ENCODE measurements at regions not wholly inside any gene's neighbourhood (a gene's known extent, or its start where the extent isn't known, plus 50 kb on each side); places are given as distances from the start of the nearest gene placed in this dataset.
"Not testable (repeated sequence)": the region's sequence is repeated elsewhere in the genome, so short reads cannot be mapped to it uniquely, and the experiment has no call there.

DNA sequence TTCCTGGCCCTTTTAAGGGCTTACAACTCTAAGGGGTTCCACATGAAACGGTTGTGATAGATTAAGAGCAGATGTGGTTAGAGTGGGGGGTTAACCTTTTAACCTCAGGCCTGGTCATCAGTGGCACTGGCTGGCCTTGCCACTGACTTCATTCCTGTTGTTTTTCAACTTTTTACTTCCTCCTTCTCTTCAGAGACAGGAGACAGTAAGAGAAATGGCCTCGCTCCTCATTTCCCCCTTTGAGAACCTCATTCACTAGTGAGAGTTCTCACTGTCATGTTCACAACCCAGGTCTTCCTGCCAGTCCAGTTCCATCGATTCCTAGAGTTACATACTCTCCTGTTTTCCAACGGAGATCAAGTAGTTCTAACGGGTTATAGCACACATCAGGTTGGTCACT is 101.6 kb upstream of the SLC1A4 start:
- DNase-seq = no peak

DNA sequence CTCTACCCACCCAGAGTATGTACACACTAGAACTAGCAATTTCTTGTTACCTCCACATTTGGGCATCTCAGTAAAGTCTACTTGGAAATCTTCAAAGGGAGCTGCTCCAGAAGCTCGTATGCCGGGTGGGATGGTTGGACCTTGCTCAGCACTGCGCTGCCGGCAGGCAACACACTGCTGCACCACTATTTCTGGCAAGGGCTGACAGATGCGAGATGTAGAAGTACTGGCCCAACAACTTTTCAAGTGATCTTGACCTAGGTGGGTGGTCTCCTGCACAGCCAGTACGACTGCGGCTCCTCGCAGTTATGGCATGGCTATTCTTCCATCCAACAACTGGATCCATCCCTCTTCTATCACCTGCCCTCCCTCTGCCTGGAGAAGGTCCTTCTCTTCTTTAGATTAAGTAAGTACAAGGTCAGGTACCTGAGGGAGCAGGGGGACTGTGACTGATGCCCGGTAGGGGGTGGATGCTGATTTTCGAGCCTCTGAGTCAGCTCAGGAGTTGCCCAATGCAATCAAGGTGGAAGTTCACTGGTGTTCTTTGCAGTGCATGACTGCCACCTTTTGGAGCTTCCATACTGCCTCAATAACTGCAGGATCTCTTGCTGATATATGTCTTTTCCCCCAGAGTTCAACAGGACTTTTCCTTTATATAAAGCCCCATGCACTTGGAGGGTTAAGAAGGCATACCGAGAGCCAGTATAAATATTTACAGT is 100.4 kb upstream of the SLC1A4 start:
- no peak for DNase-seq

DNA sequence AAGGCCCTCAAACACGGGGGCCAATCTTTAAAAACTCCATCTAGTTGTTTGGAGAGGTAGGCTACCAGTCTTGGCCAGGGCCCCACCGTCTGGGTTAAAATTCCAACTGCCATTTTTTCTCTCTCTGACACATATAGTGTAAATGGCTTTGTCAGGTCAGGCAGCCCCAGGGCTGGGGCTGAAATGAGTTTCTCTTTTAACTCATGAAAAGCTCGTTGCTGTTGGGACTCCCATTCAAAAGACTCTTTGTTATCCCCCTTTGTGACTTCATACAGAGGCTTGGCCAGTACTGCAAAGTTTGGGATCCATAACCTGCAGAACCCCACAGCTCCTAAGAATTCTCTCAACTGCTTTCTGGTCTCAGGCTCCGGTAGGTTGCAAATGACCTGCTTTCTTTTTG is 99.4 kb upstream of the SLC1A4 start:
- DNase-seq = no peak

DNA sequence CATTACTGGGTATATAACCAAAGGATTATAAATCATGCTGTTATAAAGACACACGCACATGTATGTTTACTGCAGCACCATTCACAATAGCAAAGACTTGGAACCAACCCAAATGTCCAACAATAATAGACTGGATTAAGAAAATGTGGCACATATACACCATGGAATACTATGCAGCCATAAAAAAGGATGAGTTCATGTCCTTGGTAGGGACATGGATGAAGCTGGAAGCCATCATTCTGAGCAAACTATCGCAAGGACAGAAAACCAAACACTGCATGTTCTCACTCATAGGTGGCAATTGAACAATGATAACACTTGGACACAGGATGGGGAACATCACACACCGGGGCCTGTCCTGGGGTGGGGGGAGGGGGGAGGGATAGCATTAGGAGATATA is 92.6 kb upstream of the SLC1A4 start:
- DNase-seq = not testable (repeated sequence)

DNA sequence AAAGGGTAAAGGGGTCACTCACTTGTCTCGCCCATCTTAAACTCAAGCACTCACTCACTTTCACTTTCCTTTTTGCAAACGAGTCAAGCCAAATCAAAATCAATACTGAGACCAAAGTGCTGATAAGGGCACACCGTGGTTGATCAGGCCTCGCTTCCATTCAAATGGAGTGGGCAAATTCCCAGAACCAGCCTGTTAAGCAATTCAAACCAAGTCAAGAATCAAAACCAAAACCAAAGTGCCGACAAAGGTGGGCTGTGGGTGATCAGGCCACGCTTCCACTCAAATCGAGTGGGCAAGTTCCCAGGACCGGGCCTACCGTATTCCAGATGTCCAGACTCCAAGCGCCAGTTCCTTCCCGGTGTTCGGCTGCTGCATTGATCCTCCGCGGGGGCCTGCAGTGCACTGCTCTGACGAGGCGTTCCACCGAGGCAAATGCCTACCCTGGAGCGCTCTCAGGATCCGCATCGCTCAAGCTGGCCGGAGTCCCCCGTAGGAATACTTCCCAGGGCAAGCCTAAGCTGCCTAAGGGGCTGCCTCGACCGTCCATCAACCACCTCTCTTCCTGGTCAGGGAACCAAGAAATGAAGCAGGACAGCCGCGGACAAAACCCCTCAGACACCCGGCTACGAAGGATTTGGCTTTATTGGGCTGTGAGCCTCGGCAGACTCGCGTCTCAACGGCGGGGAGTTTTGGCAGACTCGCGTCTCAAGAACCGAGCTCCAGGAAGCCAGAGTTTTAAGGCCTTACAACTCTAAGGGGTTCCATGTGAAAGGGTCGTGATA is 89.9 kb upstream of the SLC1A4 start:
- no peak for DNase-seq

DNA sequence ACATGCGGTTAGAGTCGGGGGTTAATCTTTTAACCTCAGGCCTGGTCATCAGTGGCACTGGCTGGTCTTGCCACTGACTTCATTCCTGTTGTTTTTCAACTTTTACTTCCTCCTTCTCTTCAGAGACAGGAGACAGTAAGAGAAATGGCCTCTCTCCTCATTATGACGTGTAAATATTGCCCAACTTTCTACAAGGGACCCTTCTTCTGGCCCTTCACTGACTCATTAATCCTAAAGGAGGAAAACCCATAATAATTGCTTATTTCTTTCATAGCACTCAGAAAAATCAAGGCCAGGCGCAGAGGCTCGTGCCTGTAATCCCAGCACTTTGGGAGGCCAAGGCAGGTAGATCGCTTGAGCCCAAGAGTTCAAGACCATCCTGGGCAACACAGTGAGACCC is 89.3 kb upstream of the SLC1A4 start:
- DNase-seq = not testable (repeated sequence)

DNA sequence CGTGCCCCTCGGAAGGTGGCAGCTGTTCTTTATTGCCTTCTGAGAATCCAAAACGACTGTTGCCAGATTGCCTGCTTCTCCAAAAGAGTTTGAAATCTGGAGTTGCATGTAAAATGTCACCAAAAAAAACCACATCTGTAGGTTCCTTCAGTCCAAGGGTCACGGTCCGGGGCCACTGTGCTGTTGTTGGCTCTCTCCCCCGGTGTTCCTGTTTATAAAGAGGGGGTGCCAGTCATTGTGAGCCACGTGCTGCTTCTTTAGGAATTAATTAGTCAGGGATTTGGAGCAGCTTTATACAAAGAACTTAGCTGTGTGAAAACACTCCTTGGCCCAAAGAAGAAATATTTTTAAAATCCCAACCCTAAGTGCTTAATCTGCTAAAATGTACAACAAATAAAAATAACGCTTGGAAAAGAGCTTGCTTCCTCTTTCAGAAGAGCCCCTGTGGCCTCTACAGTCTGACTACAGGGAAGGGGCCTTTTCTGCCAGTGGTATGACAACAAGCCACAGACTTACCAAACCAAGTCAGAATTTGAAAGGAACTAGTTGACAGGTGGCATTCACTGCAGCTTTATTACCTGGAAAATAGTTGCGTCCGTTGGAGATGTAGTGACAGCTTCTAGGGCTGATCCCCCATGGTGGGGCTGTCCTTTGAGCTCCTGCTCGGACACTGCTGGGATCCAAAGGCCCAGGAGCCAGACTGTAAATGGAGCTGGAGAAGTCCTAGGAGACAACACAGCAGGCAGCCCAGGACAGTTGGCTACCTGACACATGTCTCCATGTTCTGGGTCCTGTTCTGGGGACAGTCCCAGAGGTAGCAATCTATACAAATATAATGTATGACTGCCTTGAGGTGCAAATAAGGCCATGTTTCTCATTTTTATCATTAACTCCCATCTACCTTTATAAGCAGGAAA is 84.5 kb upstream of the SLC1A4 start:
- DNase-seq = no peak

DNA sequence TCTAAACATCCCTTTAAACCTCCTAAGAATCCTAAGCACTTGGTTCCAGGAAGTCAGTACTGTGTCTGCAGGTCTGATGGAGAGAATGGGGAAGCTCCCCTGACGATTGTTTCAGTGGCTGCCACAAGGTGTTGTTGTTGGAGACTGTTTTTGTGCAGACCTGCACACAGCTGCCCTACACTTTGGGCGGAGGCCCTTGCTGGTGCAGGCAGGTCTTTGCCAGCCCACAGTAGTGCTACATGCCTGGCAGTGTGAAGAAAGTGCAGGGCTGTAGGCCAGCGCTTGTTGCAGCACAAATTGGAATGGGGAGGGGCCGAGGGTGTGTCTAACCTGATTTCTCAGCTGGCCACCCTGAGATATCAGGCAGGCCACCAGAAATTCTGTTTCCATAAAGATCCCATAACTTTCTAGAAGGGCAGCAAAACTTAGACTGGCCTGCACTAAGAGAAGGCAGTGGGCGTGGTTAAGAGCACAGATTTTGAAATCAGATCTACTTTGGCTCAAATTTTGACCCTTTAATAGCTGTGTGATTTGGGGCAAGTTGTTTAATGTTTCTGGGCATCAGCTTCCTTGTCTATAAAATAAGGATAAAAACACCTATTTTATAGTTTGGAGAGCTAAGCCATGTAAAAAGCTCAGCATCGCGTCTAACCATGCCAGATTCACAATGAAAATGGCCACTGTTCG is 83.7 kb upstream of the SLC1A4 start:
- no peak for DNase-seq

DNA sequence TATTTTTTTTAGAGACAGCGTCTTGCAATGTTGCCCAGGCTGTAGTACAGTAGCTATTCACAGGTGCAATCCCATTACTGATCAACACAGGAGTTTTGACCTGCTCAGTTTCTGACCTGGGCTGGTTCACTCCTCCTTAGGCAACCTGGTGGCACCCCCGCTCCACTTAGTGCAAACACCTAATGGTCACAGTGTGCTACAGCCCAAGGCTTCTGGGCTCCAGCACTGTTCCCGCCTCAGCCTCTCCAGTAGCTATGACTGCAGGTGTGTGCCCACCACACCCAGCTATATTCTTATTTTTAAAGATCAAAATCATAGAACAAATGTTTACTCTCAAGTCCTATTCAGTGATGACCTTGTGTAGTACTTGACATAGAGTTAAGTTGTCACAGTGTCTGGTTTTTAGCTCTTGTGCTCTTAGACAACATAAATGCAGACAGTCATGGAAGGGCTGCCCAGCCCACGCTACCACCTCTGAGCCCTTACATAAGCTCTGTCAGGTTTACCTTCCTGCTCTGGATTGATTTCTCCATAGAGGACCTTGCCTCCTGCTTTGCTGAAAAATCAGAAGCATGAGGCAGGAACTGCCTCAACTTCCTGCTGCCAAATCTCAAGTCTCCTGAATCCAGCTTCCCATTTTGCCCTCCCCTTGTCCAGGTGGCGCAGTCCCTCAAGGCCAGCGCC is 82.2 kb upstream of the SLC1A4 start:
- DNase-seq = no peak

DNA sequence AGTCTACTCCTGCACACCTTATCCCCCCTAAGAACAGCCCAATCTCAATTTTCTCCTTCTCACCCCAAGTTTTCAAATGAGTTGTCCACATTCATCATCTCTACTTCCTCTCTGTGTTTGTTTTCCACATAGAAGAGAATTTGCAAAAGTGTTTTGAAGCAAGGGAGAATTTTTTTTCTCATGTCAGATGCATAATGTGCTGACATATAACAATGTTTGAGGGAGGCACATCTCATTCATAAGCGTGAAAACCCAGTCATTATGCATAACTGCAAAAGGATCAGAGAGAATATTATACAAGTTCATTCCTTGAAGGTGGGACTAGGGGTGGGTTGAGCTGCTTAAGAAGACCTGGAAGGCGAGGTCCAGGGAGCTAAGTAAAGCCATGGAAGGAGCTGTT is 80.8 kb upstream of the SLC1A4 start:
- no peak for DNase-seq

DNA sequence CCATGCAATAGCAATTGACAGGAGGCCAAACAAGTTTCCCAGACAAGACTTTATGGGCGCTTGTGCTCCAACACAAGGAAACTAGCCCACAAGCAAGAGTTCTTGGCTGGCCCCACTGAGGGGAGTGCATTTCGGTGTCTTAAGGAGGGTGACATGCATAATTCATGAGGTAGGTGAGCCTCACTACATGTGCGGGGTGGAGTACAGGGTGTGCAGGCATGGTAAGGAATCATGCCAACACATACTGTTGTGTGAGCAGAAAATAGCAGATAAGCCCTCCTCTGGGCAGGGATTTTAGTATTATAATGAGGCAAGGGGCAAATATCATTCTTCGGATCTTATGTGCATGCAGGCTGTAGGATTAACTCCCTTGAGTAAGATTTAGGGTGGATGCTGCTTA is 78.7 kb upstream of the SLC1A4 start:
- DNase-seq = no peak

DNA sequence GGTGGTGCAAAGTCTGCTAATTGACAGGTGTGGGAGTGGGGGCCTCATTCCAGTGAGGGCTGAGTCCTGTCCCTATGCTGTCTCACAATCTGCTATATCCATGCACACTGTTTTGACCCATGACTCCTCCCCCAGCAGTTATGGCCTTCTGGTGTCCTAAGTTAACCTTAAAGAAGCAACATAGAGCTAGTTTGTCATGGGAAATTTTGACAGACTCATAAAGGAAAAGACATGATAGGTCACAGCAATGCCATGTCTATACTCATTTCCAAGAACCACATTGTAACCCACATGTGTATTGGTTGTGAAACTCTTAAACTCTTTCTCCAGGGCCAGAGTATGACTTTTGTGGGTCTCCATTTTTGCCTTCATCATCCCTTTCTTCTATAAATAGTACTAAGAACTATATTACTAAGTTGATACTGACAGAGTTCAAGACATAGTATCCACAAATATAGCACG is 78.2 kb upstream of the SLC1A4 start:
- no peak for DNase-seq

DNA sequence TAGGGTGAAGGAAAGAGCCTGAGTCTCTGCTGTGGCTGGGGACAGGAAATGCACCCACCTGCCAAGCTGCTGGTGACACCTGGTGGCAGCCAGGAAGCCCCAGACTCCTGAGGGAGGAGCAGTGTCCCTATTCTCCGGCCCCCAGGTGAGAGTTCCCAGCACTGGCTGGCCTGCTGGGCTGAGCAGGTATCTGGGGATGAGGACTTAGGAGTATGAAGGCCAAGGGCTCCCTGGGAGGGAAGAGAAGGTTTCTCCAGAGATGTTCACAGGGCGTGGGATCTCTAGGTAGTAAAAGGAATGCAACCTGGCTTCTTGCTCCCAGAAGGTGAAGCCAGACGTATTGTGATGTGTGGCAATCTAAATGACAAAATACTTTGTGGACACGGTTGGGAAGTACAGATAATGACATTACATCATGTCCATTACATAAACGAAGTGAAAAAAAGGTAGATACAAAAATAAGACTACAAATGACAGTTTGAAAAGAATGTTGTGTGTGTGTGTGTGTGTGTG is 75.8 kb upstream of the SLC1A4 start:
- DNase-seq = peak in 1 of 2 experiments; percentile 42

DNA sequence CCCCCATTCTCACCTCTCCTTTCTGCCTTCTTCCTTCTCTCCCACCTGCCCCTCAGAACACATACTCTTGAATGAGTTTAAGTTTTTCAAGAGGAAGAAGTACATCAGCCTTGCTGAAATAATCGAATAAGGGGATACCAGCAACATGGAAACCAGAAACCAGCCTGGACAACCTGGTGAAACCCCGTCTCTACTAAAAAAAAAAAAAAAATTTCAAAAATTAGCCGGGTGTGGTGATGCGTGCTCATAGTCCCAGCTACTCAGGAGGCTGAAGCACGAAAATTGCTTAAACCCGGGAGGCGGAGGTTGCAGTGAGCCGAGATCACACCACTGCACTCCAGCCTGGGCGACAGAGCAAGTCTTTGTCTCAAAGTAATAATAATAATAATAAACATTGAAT is 75.0 kb upstream of the SLC1A4 start:
- DNase-seq = no peak

DNA sequence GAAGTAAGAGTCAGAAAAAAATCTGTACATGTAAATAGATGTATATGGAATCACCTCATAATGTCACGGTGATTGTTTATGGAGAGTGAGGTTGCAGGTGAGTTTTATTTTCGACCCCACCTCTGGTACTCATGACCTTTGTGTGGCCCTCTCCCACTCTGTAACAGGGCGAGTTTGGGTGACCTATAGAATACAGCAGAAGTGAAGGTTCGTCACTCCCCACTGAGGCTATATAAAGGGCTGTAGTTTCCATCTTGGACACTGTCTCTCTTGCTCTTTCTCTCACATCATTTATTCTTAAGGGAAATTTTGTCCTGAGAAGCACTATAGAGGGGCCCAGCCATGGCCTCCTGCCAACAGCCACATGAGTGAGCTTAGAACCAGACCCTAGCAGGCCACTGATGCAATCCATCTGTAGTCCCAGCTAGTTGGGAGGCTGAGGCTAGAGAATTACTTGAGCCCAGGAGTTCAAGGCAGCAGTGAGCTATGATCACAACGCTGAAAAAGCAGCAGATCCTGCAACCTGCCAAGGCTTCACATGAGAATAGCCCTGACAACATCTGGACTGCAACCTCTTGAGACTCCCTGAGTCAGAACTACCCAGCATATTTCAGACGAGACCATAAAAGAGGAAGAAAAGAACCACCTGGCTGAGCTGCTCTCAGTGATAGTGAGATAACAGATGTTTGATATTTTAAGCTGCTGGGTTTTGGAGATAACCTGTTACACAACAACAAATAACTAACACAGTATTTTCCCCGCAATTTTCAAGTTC is 74.3 kb upstream of the SLC1A4 start:
- DNase-seq = no peak

DNA sequence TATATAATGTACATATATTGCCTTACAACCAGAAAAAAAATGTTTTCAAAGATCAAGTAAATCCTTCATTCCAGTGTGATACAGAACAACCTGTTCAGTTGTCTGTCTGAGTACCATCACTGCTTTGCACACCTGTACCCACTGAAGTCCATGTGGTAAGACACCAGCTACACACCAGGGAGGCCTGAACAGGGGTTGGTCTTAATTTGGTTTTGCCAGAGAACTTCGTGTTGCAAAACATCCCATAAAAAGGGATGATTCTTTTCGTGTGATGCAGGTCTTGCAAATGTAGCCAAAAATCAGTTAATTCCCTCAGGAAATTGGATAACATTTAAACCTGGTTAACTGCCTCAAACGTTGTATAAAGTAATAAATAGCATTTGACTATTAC is 73.7 kb upstream of the SLC1A4 start:
- DNase-seq = no peak

DNA sequence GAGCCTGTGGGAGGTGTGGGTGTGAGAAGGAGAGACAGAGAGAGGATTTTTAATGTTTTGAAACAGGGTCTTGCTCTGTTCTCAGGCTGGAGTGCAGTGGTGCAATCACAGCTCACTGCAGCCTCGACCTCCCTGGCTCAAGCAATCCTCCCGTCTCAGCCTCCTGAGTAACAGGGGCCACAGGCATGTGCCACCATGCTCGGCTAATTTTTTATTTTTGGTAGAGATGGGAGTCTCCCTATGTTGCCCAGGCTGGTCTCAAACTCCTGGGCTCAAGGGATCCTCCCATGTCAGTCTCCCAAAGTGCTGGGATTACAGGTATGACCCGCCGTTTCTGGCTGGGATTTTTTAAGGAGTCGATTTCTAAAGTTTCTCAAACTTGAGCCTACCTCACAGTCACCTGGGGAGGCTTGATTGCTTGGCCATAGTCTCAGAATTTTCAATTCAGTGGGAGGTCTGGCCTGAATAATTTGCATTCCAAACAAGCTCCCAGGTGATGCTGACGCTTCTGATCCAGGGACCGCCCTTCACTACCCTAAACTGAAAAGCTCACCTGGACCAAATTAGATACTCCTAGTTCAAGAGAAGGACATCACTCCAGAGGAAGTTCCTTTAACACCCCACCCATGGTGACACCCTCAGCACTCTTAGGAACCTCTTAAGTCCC is 70.8 kb upstream of the SLC1A4 start:
- DNase-seq = no peak

DNA sequence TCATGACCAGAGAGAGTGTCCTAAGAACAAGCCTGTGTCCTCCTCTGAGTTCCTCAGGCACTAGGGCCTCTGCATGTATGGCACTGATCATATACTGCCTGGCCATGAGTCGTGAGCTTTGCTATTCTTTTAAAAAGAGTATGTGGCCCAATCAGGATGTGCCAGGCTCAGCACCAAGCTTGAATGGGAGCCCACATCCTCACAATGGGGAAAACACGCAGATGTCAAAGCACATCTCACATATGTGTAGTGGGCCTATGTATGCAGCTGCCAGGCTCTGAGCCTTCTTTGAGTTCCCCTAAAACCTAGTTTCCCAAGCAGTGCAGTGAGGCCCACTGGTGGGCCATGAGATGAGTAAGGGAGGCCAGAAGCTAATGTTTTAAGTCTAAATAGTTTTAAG is 69.9 kb upstream of the SLC1A4 start:
- DNase-seq = no peak

DNA sequence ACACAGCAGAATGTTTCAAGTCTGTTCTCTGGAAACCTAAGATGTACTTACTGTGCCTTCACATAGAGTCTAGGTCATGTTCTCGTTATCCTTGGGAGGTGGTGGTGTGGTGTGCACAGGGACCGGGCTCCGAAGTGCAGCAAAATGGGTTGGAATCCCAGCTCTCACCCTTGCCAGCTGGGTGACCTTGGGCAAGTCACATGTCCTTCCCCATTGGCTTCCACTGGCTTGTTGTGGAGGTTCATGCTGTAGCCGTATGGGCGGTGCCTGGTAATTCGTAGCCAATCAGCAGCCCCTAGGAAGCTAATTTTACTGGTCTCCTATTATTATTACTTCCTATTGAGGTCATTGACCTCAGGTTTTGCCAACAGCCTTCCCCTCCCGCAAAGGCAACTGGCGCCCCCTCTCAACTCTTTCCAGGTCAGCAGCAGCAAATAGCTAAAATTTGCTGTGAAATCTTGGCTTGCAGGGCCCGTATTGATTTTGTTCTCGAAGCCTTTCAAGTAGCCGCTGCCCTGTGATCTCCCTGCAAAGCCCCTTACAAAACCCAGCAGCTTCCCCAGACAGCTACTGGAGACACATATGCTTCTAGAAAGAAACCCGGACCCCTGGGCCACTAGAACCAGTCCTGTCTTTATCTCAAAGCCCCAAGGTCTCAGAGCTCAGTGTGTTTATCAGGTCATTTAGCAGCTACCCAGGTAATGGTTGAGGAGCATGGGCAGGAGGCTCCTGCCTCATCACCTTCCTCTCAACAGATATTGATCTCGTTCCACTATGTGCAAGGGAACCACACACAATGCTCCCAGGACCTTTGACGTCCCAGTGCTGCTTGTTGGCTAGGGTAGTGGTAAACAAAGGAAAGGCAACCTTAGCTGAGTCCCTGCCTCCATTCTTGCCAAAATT is 66.5 kb upstream of the SLC1A4 start:
- no peak for DNase-seq

DNA sequence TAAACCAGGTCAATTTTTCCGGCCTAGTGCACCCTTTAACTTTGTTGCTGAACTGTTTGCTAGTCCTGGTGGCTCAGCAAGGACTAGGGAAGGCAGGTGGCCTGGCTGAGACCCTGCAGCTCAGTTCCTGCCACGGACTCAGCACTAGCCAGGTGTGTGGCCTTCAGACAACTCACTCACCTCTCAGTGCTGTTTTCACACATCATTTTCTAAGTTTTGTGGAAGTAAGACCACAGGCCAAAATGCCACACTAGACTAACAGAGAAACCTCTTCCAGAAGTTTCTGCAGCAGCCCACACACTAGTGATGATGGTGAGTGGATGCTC is 65.9 kb upstream of the SLC1A4 start:
- no peak for DNase-seq
